Endothelial cell of umbilical vein (primary cell): ENCODE measurements at regions not wholly inside any gene's neighbourhood (a gene's known extent, or its start where the extent isn't known, plus 50 kb on each side); places are given as distances from the start of the nearest gene placed in this dataset.

ENCODE experiments used
- BruUV-seq: library from RNA; stranded (reverse); fragments of 400-500 nt; replicated peaks from 2 replicates; lab custom pipeline; 2021; lab: Mats Ljungman, UMichigan
- CTCF ChIA-PET: fragments of 300-600, 350-600 bp; sonication (Branson Sonifier 250); formaldehyde crosslinking; loops from one replicate; lab custom pipeline; 2021; ENCODE audit warnings: antibody characterized with exemption, inconsistent platforms; lab: Charles Lee
- POLR2A ChIA-PET: fragments of 300-600, 350-600 bp; sonication (Branson Sonifier 250); formaldehyde crosslinking; loops from one replicate; lab custom pipeline; 2021; ENCODE audit warnings: antibody characterized with exemption, inconsistent platforms; lab: Charles Lee
- DNase-seq: peaks from one replicate; pipeline ENCODE4 v3.0.0-alpha.2; 2011; ENCODE audit warnings: low read depth, low spot score
- FAIRE-seq: peaks from 2 replicates; lab custom pipeline; 2011; peaks lifted over from hg19 to GRCh38; lab: Jason Lieb, UNC
- H2AFZ ChIP-seq: 2 replicates; pipeline ENCODE4 v1.6.0; 2012; ENCODE audit warnings: low read depth, low read length, control low read depth, inconsistent platforms
- H3K27ac ChIP-seq: 2 replicates; pipeline ENCODE4 v1.5.1; 2011; ENCODE audit warnings: low read depth, mild to moderate bottlenecking, control low read depth, low read length, moderate library complexity; ENCODE audit not compliant: insufficient read depth
- H3K27me3 ChIP-seq, 2 experiments: 2 replicates each; pipeline versions ENCODE4 v1.6.0 to v1.6.1; 2011; ENCODE audit warnings: low read length in 2 of 2, mixed read lengths in 1 of 2; ENCODE audit not compliant: control insufficient read depth in 2 of 2, insufficient read depth in 2 of 2
- H3K36me3 ChIP-seq, 2 experiments: 2 replicates in 1 of 2; 3 replicates in 1 of 2; pipeline ENCODE4 v1.5.1; 2011; ENCODE audit warnings: low read length in 2 of 2, mild to moderate bottlenecking in 1 of 2, moderate library complexity in 1 of 2; ENCODE audit not compliant: control insufficient read depth in 2 of 2, insufficient read depth in 2 of 2; ENCODE audit errors: extremely low read depth in 1 of 2
- H3K4me1 ChIP-seq: 3 replicates; pipeline ENCODE4 v1.5.1; 2011; ENCODE audit warnings: mild to moderate bottlenecking, low read length; ENCODE audit not compliant: control insufficient read depth, insufficient read depth; ENCODE audit errors: extremely low read depth
- H3K4me2 ChIP-seq: 2 replicates; pipeline ENCODE4 v1.6.1; 2011; ENCODE audit warnings: low read length, control low read depth, mixed read lengths; ENCODE audit not compliant: insufficient read depth
- H3K4me3 ChIP-seq, 3 experiments: fragments of 200-600 bp in 1 of 3; sonication (generic), shearing (Covaris generic) in 1 of 3; replicated peaks in 1 of 3; 2 replicates each; pipeline ENCODE4 v1.5.1; 2011 to 2016; ENCODE audit warnings: control low read depth in 3 of 3, low read length in 3 of 3, mild to moderate bottlenecking in 2 of 3, inconsistent platforms in 1 of 3, low read depth in 1 of 3, moderate library complexity in 1 of 3; ENCODE audit not compliant: insufficient read depth in 1 of 3
- H3K79me2 ChIP-seq: 2 replicates; pipeline ENCODE4 v1.6.0; 2012; ENCODE audit warnings: low read length, inconsistent platforms; ENCODE audit not compliant: control insufficient read depth, insufficient read depth
- H3K9ac ChIP-seq: replicated peaks from 2 replicates; pipeline ENCODE3; 2011; ENCODE audit warnings: low read length, control low read depth; ENCODE audit not compliant: insufficient read depth; ENCODE audit errors: extremely low read depth
- H3K9me1 ChIP-seq: replicated peaks from 3 replicates; pipeline ENCODE4 v1.6.0; 2011; ENCODE audit warnings: mild to moderate bottlenecking, low read length; ENCODE audit not compliant: control insufficient read depth, insufficient read depth; ENCODE audit errors: extremely low read depth
- H3K9me3 ChIP-seq: replicated peaks from 2 replicates; pipeline ENCODE4 v1.5.1; 2012; ENCODE audit warnings: low read length, inconsistent platforms; ENCODE audit not compliant: control insufficient read depth, insufficient read depth
- H4K20me1 ChIP-seq: replicated peaks from 2 replicates; pipeline ENCODE3; 2011; ENCODE audit warnings: mild to moderate bottlenecking, low read length; ENCODE audit not compliant: control insufficient read depth, insufficient read depth; ENCODE audit errors: extremely low read depth
- CTCF ChIP-seq, 2 donors: IDR thresholded peaks; 1 replicate in 1 of 2; 2 replicates in 1 of 2; pipeline ENCODE4 v1.5.1; 2011; ENCODE audit warnings: low read length in 2 of 2, mild to moderate bottlenecking in 2 of 2, moderate library complexity in 2 of 2, control low read depth in 1 of 2, inconsistent platforms in 1 of 2, low read depth in 1 of 2; ENCODE audit not compliant: insufficient read depth in 1 of 2; ENCODE audit errors: extremely low read depth in 1 of 2
- EZH2 ChIP-seq: IDR thresholded peaks from 2 replicates; pipeline ENCODE4 v1.6.1; 2012; ENCODE audit warnings: borderline replicate concordance, low read depth, mild to moderate bottlenecking, moderate library complexity, low read length, inconsistent platforms; ENCODE audit not compliant: severe bottlenecking
- FOS ChIP-seq: IDR thresholded peaks from 2 replicates; pipeline ENCODE4 v1.6.1; 2011; ENCODE audit warnings: mild to moderate bottlenecking, low read length, moderate library complexity, borderline replicate concordance; ENCODE audit not compliant: insufficient read depth
- GATA2 ChIP-seq: IDR thresholded peaks from 2 replicates; pipeline ENCODE4 v1.7.0; 2011; ENCODE audit warnings: low read depth, mild to moderate bottlenecking, moderate library complexity, mixed read lengths, low read length; ENCODE audit not compliant: insufficient read length, insufficient read depth
- JUN ChIP-seq: IDR thresholded peaks from 2 replicates; pipeline ENCODE4 v1.6.1; 2011; ENCODE audit warnings: borderline replicate concordance, low read depth; ENCODE audit not compliant: insufficient read length, insufficient read depth
- MAX ChIP-seq: IDR thresholded peaks from 2 replicates; pipeline ENCODE4 v1.6.1; 2011; ENCODE audit not compliant: insufficient read depth, insufficient read length
- MYC ChIP-seq: IDR thresholded peaks from one replicate; pipeline ENCODE4 v1.6.1; 2011; ENCODE audit warnings: mild to moderate bottlenecking, low read depth, low read length
- POLR2A ChIP-seq: IDR thresholded peaks from 2 replicates; pipeline ENCODE4 v1.6.1; 2012; ENCODE audit warnings: low read depth, mild to moderate bottlenecking, control low read depth, low read length
- POLR2AphosphoS5 ChIP-seq: IDR thresholded peaks from 2 replicates; pipeline ENCODE4 v1.6.1; 2012; ENCODE audit warnings: low read depth, mild to moderate bottlenecking, control low read depth, low read length, moderate library complexity; ENCODE audit not compliant: insufficient read depth
- dilution Hi-C: fragments of 300-500 bp; cut with MboI; formaldehyde crosslinking; loops from one replicate; pipeline ENCODE4 v1.15.0; 2019; ENCODE audit warnings: low sequenced_read_pairs; ENCODE audit not compliant: extremely low pct_ligation_motif_present
- intact Hi-C: fragments of 100-400 bp; cut with micrococcal nuclease; formaldehyde crosslinking; loops from one replicate; pipeline ENCODE4 v1.10.0; 2022

GRCh38 chr16:17901309-17901708 is 430.5 kb upstream of the XYLT1 start:
- intact Hi-C loops, result no loop called here
- Histone ChIP-seq H2AFZ (no peak overlapping the region), H3K36me3 (no peaks in the 10 kb centered on the region), H3K4me2 (no peak overlapping the region), H3K27me3 (no peaks in the 10 kb centered on the region), H3K9me3 (no peaks in the 10 kb centered on the region), H3K4me3 (no peak overlapping the region), H3K79me2 (no peaks in the 10 kb centered on the region), H4K20me1 (no peaks in the 10 kb centered on the region), H3K4me1 (no peaks in the 10 kb centered on the region), H3K9ac (no peak overlapping the region), H3K9me1 (no peaks in the 10 kb centered on the region), H3K27ac (no peak overlapping the region)
- CTCF ChIA-PET, result no interaction called here
- DNase-seq (no peak), FAIRE-seq (no peak)
- dilution Hi-C loops, result no loop called here
- TF ChIP-seq MAX, result no peak
- POLR2A ChIA-PET, result no interaction called here
- BruUV-seq, result no TSS peak

GRCh38 chr16:17899141-17899540 is 428.4 kb upstream of the XYLT1 start:
- H3K27ac ChIP-seq, result no peak overlapping the region
- POLR2A ChIA-PET, result no interaction called here
- H3K9me1 ChIP-seq, result no peaks in the 10 kb centered on the region
- H3K4me1 ChIP-seq, result no peaks in the 10 kb centered on the region
- BruUV-seq, result no TSS peak
- intact Hi-C loops, result no loop called here
- H3K9ac ChIP-seq, result no peak overlapping the region
- CTCF ChIA-PET, result no interaction called here
- FAIRE-seq (no peak), DNase-seq (no peak)
- no peaks in the 10 kb centered on the region for H3K79me2 ChIP-seq
- H2AFZ ChIP-seq, result no peak overlapping the region
- no peak for TF ChIP-seq CTCF (IDR thresholded peaks at IDR 0.05; ENCODE audit: extremely low read depth in 1 of 2, insufficient read depth in 1 of 2, low read depth in 1 of 2, low read length in 2 of 2)
- no peak for TF ChIP-seq EZH2
- no peak for TF ChIP-seq POLR2A
- no peak for TF ChIP-seq MYC
- no peak for TF ChIP-seq GATA2
- TF ChIP-seq JUN, result no peak
- TF ChIP-seq FOS, result no peak
- TF ChIP-seq MAX, result no peak
- no peak for TF ChIP-seq POLR2AphosphoS5
- H3K4me2 ChIP-seq, result no peak overlapping the region
- H3K4me3 ChIP-seq, result no peak overlapping the region
- H4K20me1 ChIP-seq, result no peaks in the 10 kb centered on the region
- H3K9me3 ChIP-seq, result peaks cover 2% of the 10 kb centered on the region
- H3K27me3 ChIP-seq, result no peaks in the 10 kb centered on the region
- dilution Hi-C loops, result no loop called here
- no peaks in the 10 kb centered on the region for H3K36me3 ChIP-seq
